SK-N-SH treated with all-trans-retinoic acid at 6 μM for 48 hours (cell line): ENCODE measurements at regions not wholly inside any gene's neighbourhood (a gene's known extent, or its start where the extent isn't known, plus 50 kb on each side); places are given as distances from the start of the nearest gene placed in this dataset.

Source experiments
- ATAC-seq: fragments of 200-7000 bp; cut with Tn5 transposase; 3 replicates; pipeline ENCODE4 v1.9.1; 2020; ENCODE audit warnings: mild to moderate bottlenecking, moderate library complexity
- ARNTL ChIP-seq: fragments of 450-650 bp; formaldehyde crosslinking; IDR thresholded peaks from 2 replicates; pipeline ENCODE4 v1.5.0; 2020; ENCODE audit warnings: low read depth, mild to moderate bottlenecking, moderate library complexity, borderline replicate concordance
- BACH2 ChIP-seq: fragments of 250-450 bp; sonication (Bioruptor Pico); IDR thresholded peaks from 2 replicates; pipeline ENCODE4 v1.9.0; 2021; ENCODE audit warnings: mild to moderate bottlenecking, borderline replicate concordance
- CREB5 ChIP-seq: fragments of 250-450 bp; sonication (Bioruptor Pico); IDR thresholded peaks from 2 replicates; pipeline ENCODE4 v1.5.1; 2020; ENCODE audit warnings: low read depth, mild to moderate bottlenecking, moderate library complexity
- CSDC2 ChIP-seq: fragments of 250-450 bp; sonication (Bioruptor Pico); IDR thresholded peaks from 2 replicates; pipeline ENCODE4 v1.5.0; 2020; ENCODE audit warnings: mild to moderate bottlenecking, moderate library complexity
- CSRNP3 ChIP-seq: fragments of 250-450 bp; sonication (Bioruptor Pico); IDR thresholded peaks from 2 replicates; pipeline ENCODE4 v1.5.1; 2021; ENCODE audit warnings: mild to moderate bottlenecking, moderate library complexity
- ESRRG ChIP-seq: fragments of 250-450 bp; sonication (Bioruptor Pico); IDR thresholded peaks from 2 replicates; pipeline ENCODE4 v1.6.1; 2021; ENCODE audit warnings: mild to moderate bottlenecking
- GLIS3 ChIP-seq: fragments of 250-450 bp; sonication (Bioruptor Pico); IDR thresholded peaks from 2 replicates; pipeline ENCODE4 v1.5.0; 2020; ENCODE audit warnings: mild to moderate bottlenecking, moderate library complexity
- ISL1 ChIP-seq: fragments of 250-450 bp; sonication (Bioruptor Pico); IDR thresholded peaks from 2 replicates; pipeline ENCODE4 v2.1.2; 2022; ENCODE audit warnings: mild to moderate bottlenecking, moderate library complexity
- OSR1 ChIP-seq: fragments of 250-450 bp; sonication (Bioruptor Pico); IDR thresholded peaks from 2 replicates; pipeline ENCODE4 v1.8.0; 2022; ENCODE audit warnings: moderate library complexity, mild to moderate bottlenecking, inconsistent platforms
- PATZ1 ChIP-seq: fragments of 250-450 bp; sonication (Bioruptor Pico); IDR thresholded peaks from 2 replicates; pipeline ENCODE4 v1.8.0; 2020; ENCODE audit warnings: mild to moderate bottlenecking, moderate library complexity, borderline replicate concordance
- POU6F1 ChIP-seq: fragments of 250-450 bp; sonication (Bioruptor Pico); IDR thresholded peaks from 2 replicates; pipeline ENCODE4 v1.8.0; 2021; ENCODE audit warnings: low read depth, mild to moderate bottlenecking, moderate library complexity, borderline replicate concordance
- PPARA ChIP-seq: fragments of 250-450 bp; sonication (Bioruptor Pico); IDR thresholded peaks from 2 replicates; pipeline ENCODE4 v1.5.0; 2020; ENCODE audit warnings: mild to moderate bottlenecking, borderline replicate concordance
- RARB ChIP-seq: fragments of 250-450 bp; sonication (Bioruptor Pico); IDR thresholded peaks from 2 replicates; pipeline ENCODE4 v1.8.0; 2021; ENCODE audit warnings: mild to moderate bottlenecking, moderate library complexity
- SNAI2 ChIP-seq: fragments of 250-450 bp; sonication (Bioruptor Pico); IDR thresholded peaks from 2 replicates; pipeline ENCODE4 v1.5.0; 2020; ENCODE audit warnings: mild to moderate bottlenecking, moderate library complexity
- TCF4 ChIP-seq: fragments of 250-450 bp; sonication (Bioruptor Pico); IDR thresholded peaks from 2 replicates; pipeline ENCODE4 v1.8.0; 2021; ENCODE audit warnings: mild to moderate bottlenecking, moderate library complexity, borderline replicate concordance
- TOX ChIP-seq: fragments of 250-450 bp; sonication (Bioruptor Pico); IDR thresholded peaks from 2 replicates; pipeline ENCODE4 v1.8.0; 2021; ENCODE audit warnings: mild to moderate bottlenecking, moderate library complexity, borderline replicate concordance
- TSHZ2 ChIP-seq: fragments of 250-450 bp; sonication (Bioruptor Pico); IDR thresholded peaks from 2 replicates; pipeline ENCODE4 v1.5.0; 2020; ENCODE audit warnings: mild to moderate bottlenecking, moderate library complexity
- ZC3H10 ChIP-seq: fragments of 250-450 bp; sonication (Bioruptor Pico); IDR thresholded peaks from 2 replicates; pipeline ENCODE4 v1.5.1; 2021; ENCODE audit warnings: mild to moderate bottlenecking, moderate library complexity
- ZFP3 ChIP-seq: fragments of 250-450 bp; sonication (Bioruptor Pico); IDR thresholded peaks from 2 replicates; pipeline ENCODE4 v1.5.0; 2020; ENCODE audit warnings: mild to moderate bottlenecking, moderate library complexity
- ZFP30 ChIP-seq: fragments of 450-650 bp; formaldehyde crosslinking; IDR thresholded peaks from 2 replicates; pipeline ENCODE4 v1.5.0; 2022; ENCODE audit warnings: mild to moderate bottlenecking, moderate library complexity
- ZNF565 ChIP-seq: fragments of 450-650 bp; formaldehyde crosslinking; conservative IDR thresholded peaks from 2 replicates; pipeline ENCODE4 v1.5.0; 2020; ENCODE audit warnings: low read depth, mild to moderate bottlenecking, moderate library complexity
- ZNF70 ChIP-seq: fragments of 450-650 bp; formaldehyde crosslinking; IDR thresholded peaks from 2 replicates; pipeline ENCODE4 v1.5.0; 2020; ENCODE audit warnings: mild to moderate bottlenecking, moderate library complexity
- ZNF8 ChIP-seq: fragments of 450-650 bp; formaldehyde crosslinking; IDR thresholded peaks from 2 replicates; pipeline ENCODE4 v1.5.0; 2020; ENCODE audit warnings: mild to moderate bottlenecking, moderate library complexity

- no peak for ATAC-seq
- TF ChIP-seq RARB (CRISPR knock-in tag) = no peak
Measured at GRCh38 chr3:150131663-150132062, 161.0 kb upstream of the PFN2 start.

GRCh38 chr3:150130404-150131100 is 159.9 kb upstream of the PFN2 start:
- no peak for ATAC-seq
- TF ChIP-seq ISL1 (no peak), SNAI2 (no peak), RARB (CRISPR knock-in tag) (no peak), CSRNP3 (CRISPR knock-in tag) (no peak), TOX (CRISPR knock-in tag) (no peak), POU6F1 (no peak), ZNF70 (CRISPR knock-in tag) (no peak), TCF4 (CRISPR knock-in tag) (no peak), CSDC2 (CRISPR knock-in tag) (no peak), PPARA (CRISPR knock-in tag) (no peak), ZFP30 (CRISPR knock-in tag) (no peak), ZNF8 (CRISPR knock-in tag) (no peak), GLIS3 (CRISPR knock-in tag) (no peak), ZC3H10 (no peak), BACH2 (no peak), PATZ1 (CRISPR knock-in tag) (no peak), OSR1 (CRISPR knock-in tag) (no peak), ARNTL (CRISPR knock-in tag) (no peak)
- TF ChIP-seq, all 23 proteins: peak for 0

- TF ChIP-seq ZNF565 (CRISPR knock-in tag) (no peak), ZFP30 (CRISPR knock-in tag) (no peak), ISL1 (no peak), OSR1 (CRISPR knock-in tag) (no peak), ARNTL (CRISPR knock-in tag) (no peak), PATZ1 (CRISPR knock-in tag) (no peak), GLIS3 (CRISPR knock-in tag) (no peak), TOX (CRISPR knock-in tag) (no peak), CREB5 (no peak), CSRNP3 (CRISPR knock-in tag) (no peak), BACH2 (no peak), ZFP3 (CRISPR knock-in tag) (no peak), ZNF70 (CRISPR knock-in tag) (no peak), CSDC2 (CRISPR knock-in tag) (no peak), ESRRG (no peak), SNAI2 (no peak), TSHZ2 (CRISPR knock-in tag) (no peak), PPARA (CRISPR knock-in tag) (no peak), ZC3H10 (no peak), ZNF8 (CRISPR knock-in tag) (no peak)
- ATAC-seq = no peak
Measured at GRCh38 chr3:150129166-150129565, 158.5 kb upstream of the PFN2 start.
